SK-N-SH treated with all-trans-retinoic acid at 6 μM for 48 hours (cell line): ENCODE measurements at regions not wholly inside any gene's neighbourhood (a gene's known extent, or its start where the extent isn't known, plus 50 kb on each side); places are given as distances from the start of the nearest gene placed in this dataset.

Source experiments
- ARNTL ChIP-seq: fragments of 450-650 bp; formaldehyde crosslinking; IDR thresholded peaks from 2 replicates; pipeline ENCODE4 v1.5.0; 2020; ENCODE audit warnings: low read depth, mild to moderate bottlenecking, moderate library complexity, borderline replicate concordance
- CREB5 ChIP-seq: fragments of 250-450 bp; sonication (Bioruptor Pico); IDR thresholded peaks from 2 replicates; pipeline ENCODE4 v1.5.1; 2020; ENCODE audit warnings: low read depth, mild to moderate bottlenecking, moderate library complexity
- ESRRG ChIP-seq: fragments of 250-450 bp; sonication (Bioruptor Pico); IDR thresholded peaks from 2 replicates; pipeline ENCODE4 v1.6.1; 2021; ENCODE audit warnings: mild to moderate bottlenecking
- GLIS3 ChIP-seq: fragments of 250-450 bp; sonication (Bioruptor Pico); IDR thresholded peaks from 2 replicates; pipeline ENCODE4 v1.5.0; 2020; ENCODE audit warnings: mild to moderate bottlenecking, moderate library complexity
- ISL1 ChIP-seq: fragments of 250-450 bp; sonication (Bioruptor Pico); IDR thresholded peaks from 2 replicates; pipeline ENCODE4 v2.1.2; 2022; ENCODE audit warnings: mild to moderate bottlenecking, moderate library complexity
- OSR1 ChIP-seq: fragments of 250-450 bp; sonication (Bioruptor Pico); IDR thresholded peaks from 2 replicates; pipeline ENCODE4 v1.8.0; 2022; ENCODE audit warnings: moderate library complexity, mild to moderate bottlenecking, inconsistent platforms
- RARB ChIP-seq: fragments of 250-450 bp; sonication (Bioruptor Pico); IDR thresholded peaks from 2 replicates; pipeline ENCODE4 v1.8.0; 2021; ENCODE audit warnings: mild to moderate bottlenecking, moderate library complexity
- SNAI2 ChIP-seq: fragments of 250-450 bp; sonication (Bioruptor Pico); IDR thresholded peaks from 2 replicates; pipeline ENCODE4 v1.5.0; 2020; ENCODE audit warnings: mild to moderate bottlenecking, moderate library complexity
- TOX ChIP-seq: fragments of 250-450 bp; sonication (Bioruptor Pico); IDR thresholded peaks from 2 replicates; pipeline ENCODE4 v1.8.0; 2021; ENCODE audit warnings: mild to moderate bottlenecking, moderate library complexity, borderline replicate concordance
- ZNF565 ChIP-seq: fragments of 450-650 bp; formaldehyde crosslinking; conservative IDR thresholded peaks from 2 replicates; pipeline ENCODE4 v1.5.0; 2020; ENCODE audit warnings: low read depth, mild to moderate bottlenecking, moderate library complexity
- ZNF70 ChIP-seq: fragments of 450-650 bp; formaldehyde crosslinking; IDR thresholded peaks from 2 replicates; pipeline ENCODE4 v1.5.0; 2020; ENCODE audit warnings: mild to moderate bottlenecking, moderate library complexity
- TF ChIP-seq, protein P1 (sequence below): fragments of 250-450 bp; sonication (Bioruptor Pico); IDR thresholded peaks from 2 replicates; pipeline ENCODE4 v1.8.0; 2020; ENCODE audit warnings: mild to moderate bottlenecking, moderate library complexity, borderline replicate concordance
- TF ChIP-seq, protein P2 (sequence below): fragments of 250-450 bp; sonication (Bioruptor Pico); IDR thresholded peaks from 2 replicates; pipeline ENCODE4 v1.5.0; 2020; ENCODE audit warnings: mild to moderate bottlenecking, moderate library complexity
- TF ChIP-seq, protein P3 (sequence below): fragments of 250-450 bp; sonication (Bioruptor Pico); IDR thresholded peaks from 2 replicates; pipeline ENCODE4 v1.8.0; 2021; ENCODE audit warnings: low read depth, mild to moderate bottlenecking, moderate library complexity, borderline replicate concordance

DNA sequence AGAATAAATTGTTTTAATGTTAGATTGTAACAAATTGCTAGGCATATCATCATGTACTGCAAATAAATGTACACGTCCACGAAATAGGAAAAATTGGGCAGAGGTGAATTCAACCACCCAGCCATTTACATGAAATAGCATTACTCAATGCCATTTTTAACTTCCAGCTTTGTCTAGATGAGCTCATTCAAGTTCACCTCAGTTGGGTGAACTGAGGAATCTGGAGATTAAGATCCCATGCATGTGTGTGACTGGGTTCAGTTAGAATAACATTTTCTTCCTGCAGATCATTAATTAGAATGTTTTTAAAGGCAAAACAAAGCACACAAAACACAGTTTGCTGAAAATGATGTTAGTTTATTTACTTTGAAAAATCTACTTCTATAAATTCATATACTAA is 767.8 kb upstream of the GOLIM4 start:
- TF ChIP-seq ESRRG (no peak), ZNF565 (CRISPR knock-in tag) (no peak), CREB5 (CRISPR knock-in tag) (no peak), OSR1 (no peak), ZNF70 (CRISPR knock-in tag) (no peak), ARNTL (CRISPR knock-in tag) (no peak), GLIS3 (CRISPR knock-in tag) (no peak), SNAI2 (CRISPR knock-in tag) (no peak), TOX (CRISPR knock-in tag) (no peak), ISL1 (CRISPR knock-in tag) (no peak), RARB (CRISPR knock-in tag) (no peak)
- TF ChIP-seq, protein P1, sequence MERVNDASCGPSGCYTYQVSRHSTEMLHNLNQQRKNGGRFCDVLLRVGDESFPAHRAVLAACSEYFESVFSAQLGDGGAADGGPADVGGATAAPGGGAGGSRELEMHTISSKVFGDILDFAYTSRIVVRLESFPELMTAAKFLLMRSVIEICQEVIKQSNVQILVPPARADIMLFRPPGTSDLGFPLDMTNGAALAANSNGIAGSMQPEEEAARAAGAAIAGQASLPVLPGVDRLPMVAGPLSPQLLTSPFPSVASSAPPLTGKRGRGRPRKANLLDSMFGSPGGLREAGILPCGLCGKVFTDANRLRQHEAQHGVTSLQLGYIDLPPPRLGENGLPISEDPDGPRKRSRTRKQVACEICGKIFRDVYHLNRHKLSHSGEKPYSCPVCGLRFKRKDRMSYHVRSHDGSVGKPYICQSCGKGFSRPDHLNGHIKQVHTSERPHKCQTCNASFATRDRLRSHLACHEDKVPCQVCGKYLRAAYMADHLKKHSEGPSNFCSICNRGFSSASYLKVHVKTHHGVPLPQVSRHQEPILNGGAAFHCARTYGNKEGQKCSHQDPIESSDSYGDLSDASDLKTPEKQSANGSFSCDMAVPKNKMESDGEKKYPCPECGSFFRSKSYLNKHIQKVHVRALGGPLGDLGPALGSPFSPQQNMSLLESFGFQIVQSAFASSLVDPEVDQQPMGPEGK: no peak
- TF ChIP-seq, protein P2, sequence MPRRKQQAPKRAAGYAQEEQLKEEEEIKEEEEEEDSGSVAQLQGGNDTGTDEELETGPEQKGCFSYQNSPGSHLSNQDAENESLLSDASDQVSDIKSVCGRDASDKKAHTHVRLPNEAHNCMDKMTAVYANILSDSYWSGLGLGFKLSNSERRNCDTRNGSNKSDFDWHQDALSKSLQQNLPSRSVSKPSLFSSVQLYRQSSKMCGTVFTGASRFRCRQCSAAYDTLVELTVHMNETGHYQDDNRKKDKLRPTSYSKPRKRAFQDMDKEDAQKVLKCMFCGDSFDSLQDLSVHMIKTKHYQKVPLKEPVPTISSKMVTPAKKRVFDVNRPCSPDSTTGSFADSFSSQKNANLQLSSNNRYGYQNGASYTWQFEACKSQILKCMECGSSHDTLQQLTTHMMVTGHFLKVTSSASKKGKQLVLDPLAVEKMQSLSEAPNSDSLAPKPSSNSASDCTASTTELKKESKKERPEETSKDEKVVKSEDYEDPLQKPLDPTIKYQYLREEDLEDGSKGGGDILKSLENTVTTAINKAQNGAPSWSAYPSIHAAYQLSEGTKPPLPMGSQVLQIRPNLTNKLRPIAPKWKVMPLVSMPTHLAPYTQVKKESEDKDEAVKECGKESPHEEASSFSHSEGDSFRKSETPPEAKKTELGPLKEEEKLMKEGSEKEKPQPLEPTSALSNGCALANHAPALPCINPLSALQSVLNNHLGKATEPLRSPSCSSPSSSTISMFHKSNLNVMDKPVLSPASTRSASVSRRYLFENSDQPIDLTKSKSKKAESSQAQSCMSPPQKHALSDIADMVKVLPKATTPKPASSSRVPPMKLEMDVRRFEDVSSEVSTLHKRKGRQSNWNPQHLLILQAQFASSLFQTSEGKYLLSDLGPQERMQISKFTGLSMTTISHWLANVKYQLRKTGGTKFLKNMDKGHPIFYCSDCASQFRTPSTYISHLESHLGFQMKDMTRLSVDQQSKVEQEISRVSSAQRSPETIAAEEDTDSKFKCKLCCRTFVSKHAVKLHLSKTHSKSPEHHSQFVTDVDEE (CRISPR knock-in tag): no peak
- TF ChIP-seq, protein P3, sequence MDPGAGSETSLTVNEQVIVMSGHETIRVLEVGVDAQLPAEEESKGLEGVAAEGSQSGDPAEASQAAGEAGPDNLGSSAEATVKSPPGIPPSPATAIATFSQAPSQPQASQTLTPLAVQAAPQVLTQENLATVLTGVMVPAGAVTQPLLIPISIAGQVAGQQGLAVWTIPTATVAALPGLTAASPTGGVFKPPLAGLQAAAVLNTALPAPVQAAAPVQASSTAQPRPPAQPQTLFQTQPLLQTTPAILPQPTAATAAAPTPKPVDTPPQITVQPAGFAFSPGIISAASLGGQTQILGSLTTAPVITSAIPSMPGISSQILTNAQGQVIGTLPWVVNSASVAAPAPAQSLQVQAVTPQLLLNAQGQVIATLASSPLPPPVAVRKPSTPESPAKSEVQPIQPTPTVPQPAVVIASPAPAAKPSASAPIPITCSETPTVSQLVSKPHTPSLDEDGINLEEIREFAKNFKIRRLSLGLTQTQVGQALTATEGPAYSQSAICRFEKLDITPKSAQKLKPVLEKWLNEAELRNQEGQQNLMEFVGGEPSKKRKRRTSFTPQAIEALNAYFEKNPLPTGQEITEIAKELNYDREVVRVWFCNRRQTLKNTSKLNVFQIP (CRISPR knock-in tag): no peak
